ENCODE measurements at regions not wholly inside any gene's neighbourhood (a gene's known extent, or its start where the extent isn't known, plus 50 kb on each side); places are given as distances from the start of the nearest gene placed in this dataset.
A peak's percentile ranks its signal among the peaks of the same experiment; 100 is the strongest.

GRCh38 chr13:34201050-34201913, 383.3 kb downstream of the RFC3 start:
- no peaks in the 10 kb centered on the region for H3K36me3 Mint-ChIP-seq (ENCODE audit: insufficient read depth, unreplicated experiment)
- peak overlapping the region; percentile 53 for H3K27ac Mint-ChIP-seq (ENCODE audit: unreplicated experiment)
- peak in 1 of 2 experiments; percentile 39 for DNase-seq

GRCh38 chr13:34207334-34207733, 389.4 kb downstream of the RFC3 start:
- Mint-ChIP-seq H3K27me3 (ENCODE audit: insufficient read depth, unreplicated experiment) (no peaks in the 10 kb centered on the region), H3K27ac (ENCODE audit: unreplicated experiment) (no peak overlapping the region), H3K4me3 (ENCODE audit: unreplicated experiment) (no peak overlapping the region), H3K36me3 (ENCODE audit: insufficient read depth, unreplicated experiment) (no peaks in the 10 kb centered on the region), H3K4me1 (ENCODE audit: low read depth, unreplicated experiment) (no peaks in the 10 kb centered on the region), H3K9me3 (ENCODE audit: unreplicated experiment) (no peaks in the 10 kb centered on the region)
- ChIA-PET POLR2A (no interaction called here), CTCF (interaction anchor here (0.5 kb wide), 1 partner anchor 48 kb away, joined by 4 read pairs; no protein-coding TSS in a partner anchor)
- intact Hi-C loops (cut with micrococcal nuclease; ENCODE audit: unreplicated experiment) = no loop called here
- no peaks in the 10 kb centered on the region for H3K27me3 ChIP-seq (replicated peaks; ENCODE audit: control insufficient read depth, insufficient read depth, low read length)
- no peaks in the 10 kb centered on the region for H3K9me3 ChIP-seq
- H3K4me3 ChIP-seq (ENCODE audit: low read depth, low read length) = no peak overlapping the region
- no peak for TF ChIP-seq CTCF (IDR thresholded peaks at IDR 0.05; ENCODE audit: insufficient read depth in 1 of 2, low read depth in 1 of 2, low read length in 1 of 2, severe bottlenecking in 1 of 2, unreplicated experiment in 1 of 2)
- BruUV-seq (replicated peaks) = no TSS peak
- H3K4me1 ChIP-seq = no peaks in the 10 kb centered on the region
- no peaks in the 10 kb centered on the region for H3K36me3 ChIP-seq (ENCODE audit: control insufficient read depth, insufficient read depth, low read length)
- DNase-seq = peak; percentile 11 to 49

More at GRCh38 chr13:34201050-34201913, 383.3 kb downstream of the RFC3 start:
- no peak for TF ChIP-seq CTCF (IDR thresholded peaks at IDR 0.05; ENCODE audit: insufficient read depth in 1 of 2, low read depth in 1 of 2, low read length in 1 of 2, severe bottlenecking in 1 of 2, unreplicated experiment in 1 of 2)
- Mint-ChIP-seq H3K4me1 (ENCODE audit: low read depth, unreplicated experiment) (peaks cover 12% of the 10 kb centered on the region), H3K9me3 (ENCODE audit: unreplicated experiment) (peaks cover 11% of the 10 kb centered on the region), H3K27me3 (ENCODE audit: insufficient read depth, unreplicated experiment) (no peaks in the 10 kb centered on the region), H3K4me3 (ENCODE audit: unreplicated experiment) (no peak overlapping the region)
- Histone ChIP-seq H3K4me3 (ENCODE audit: low read depth, low read length) (no peak overlapping the region), H3K4me1 (peaks cover 11% of the 10 kb centered on the region; the same call in 1 of the 2 replicates), H3K27me3 (replicated peaks; ENCODE audit: control insufficient read depth, insufficient read depth, low read length) (no peaks in the 10 kb centered on the region), H3K36me3 (ENCODE audit: control insufficient read depth, insufficient read depth, low read length) (no peaks in the 10 kb centered on the region), H3K9me3 (no peaks in the 10 kb centered on the region; the same call in 1 of the 2 replicates)
- BruUV-seq (replicated peaks) = no TSS peak
- ChIA-PET CTCF (interaction anchor here (0.6 kb wide), 1 partner anchor 62 kb away, joined by 5 read pairs; no protein-coding TSS in a partner anchor), POLR2A (no interaction called here)
- intact Hi-C loops (cut with micrococcal nuclease; ENCODE audit: unreplicated experiment) = loop anchor here (1.0 kb wide), 1 partner anchor 39 kb away; no protein-coding TSS in a partner anchor

- Mint-ChIP-seq H3K4me1 (ENCODE audit: low read depth, unreplicated experiment) (no peaks in the 10 kb centered on the region), H3K36me3 (ENCODE audit: insufficient read depth, unreplicated experiment) (no peaks in the 10 kb centered on the region), H3K4me3 (ENCODE audit: unreplicated experiment) (no peak overlapping the region), H3K27ac (ENCODE audit: unreplicated experiment) (peak overlapping the region; percentile 9), H3K27me3 (ENCODE audit: insufficient read depth, unreplicated experiment) (no peaks in the 10 kb centered on the region), H3K9me3 (ENCODE audit: unreplicated experiment) (no peaks in the 10 kb centered on the region)
- no peaks in the 10 kb centered on the region for H3K36me3 ChIP-seq (ENCODE audit: control insufficient read depth, insufficient read depth, low read length)
- ChIA-PET CTCF (no interaction called here), POLR2A (no interaction called here)
- TF ChIP-seq CTCF (IDR thresholded peaks at IDR 0.05; ENCODE audit: insufficient read depth in 1 of 2, low read depth in 1 of 2, low read length in 1 of 2, severe bottlenecking in 1 of 2, unreplicated experiment in 1 of 2) = no peak
- intact Hi-C loops (cut with micrococcal nuclease; ENCODE audit: unreplicated experiment) = no loop called here
- H3K4me1 ChIP-seq = no peaks in the 10 kb centered on the region
- BruUV-seq (replicated peaks) = no TSS peak
- H3K27me3 ChIP-seq (replicated peaks; ENCODE audit: control insufficient read depth, insufficient read depth, low read length) = no peaks in the 10 kb centered on the region
- no peak overlapping the region for H3K4me3 ChIP-seq (ENCODE audit: low read depth, low read length)
- H3K9me3 ChIP-seq = no peaks in the 10 kb centered on the region
- DNase-seq = no peak
Observed at GRCh38 chr13:34207872-34208271, 389.9 kb downstream of the RFC3 start.

Measured in Caco-2 (cell line).